IMR-90 (cell line): ENCODE measurements at regions not wholly inside any gene's neighbourhood (a gene's known extent, or its start where the extent isn't known, plus 50 kb on each side); places are given as distances from the start of the nearest gene placed in this dataset.

Experiments used
- ATAC-seq: fragments of 200-7000 bp; cut with Tn5 transposase; 2 replicates; pipeline ENCODE4 v1.9.1; 2020; ENCODE audit warnings: low read depth, mild to moderate bottlenecking, moderate library complexity
- BruUV-seq: library from RNA; stranded (reverse); fragments of 400-500 nt; replicated peaks from 2 replicates; lab custom pipeline; 2021; lab: Mats Ljungman, UMichigan
- CTCF ChIA-PET: fragments of 300-600 bp; formaldehyde crosslinking; extraction: SDS; loops from one replicate; lab custom pipeline; 2021; ENCODE audit warnings: antibody characterized with exemption; lab: Yijun Ruan, JAX
- POLR2A ChIA-PET: fragments of 300-600 bp; sonication (Branson Sonifier 250); formaldehyde crosslinking; loops from one replicate; lab custom pipeline; 2022; ENCODE audit warnings: antibody characterized with exemption; ENCODE audit not compliant: unreplicated experiment; lab: Charles Lee
- DNase-seq: peaks from one replicate; pipeline ENCODE4 v3.0.0; 2013
- H2AFZ ChIP-seq: replicated peaks from 2 replicates; pipeline ENCODE3; 2013; ENCODE audit warnings: low read length, mild to moderate bottlenecking; ENCODE audit not compliant: poor library complexity
- H2AK5ac ChIP-seq: 2 replicates; pipeline ENCODE4 v1.6.1; 2013; ENCODE audit warnings: low read depth, low read length, inconsistent platforms
- H2AK9ac ChIP-seq: replicated peaks from 2 replicates; pipeline ENCODE3; 2013; ENCODE audit warnings: mild to moderate bottlenecking, low read depth, low read length, moderate library complexity; ENCODE audit not compliant: poor library complexity
- H2BK120ac ChIP-seq: 2 replicates; pipeline ENCODE4 v1.6.1; 2013; ENCODE audit warnings: low read depth, low read length, inconsistent platforms
- H2BK15ac ChIP-seq: 3 replicates; pipeline ENCODE4 v1.6.1; 2013; ENCODE audit warnings: low read depth, low read length, inconsistent platforms
- H2BK20ac ChIP-seq: 2 replicates; pipeline ENCODE4 v1.6.1; 2013; ENCODE audit warnings: low read depth, mild to moderate bottlenecking, inconsistent platforms, low read length, moderate library complexity
- H2BK5ac ChIP-seq: 2 replicates; pipeline ENCODE4 v1.6.1; 2013; ENCODE audit warnings: mild to moderate bottlenecking, low read depth, low read length, inconsistent platforms; ENCODE audit not compliant: poor library complexity, severe bottlenecking
- H3K14ac ChIP-seq: replicated peaks from 2 replicates; pipeline ENCODE4 v1.6.1; 2013; ENCODE audit warnings: low read depth, low read length, inconsistent platforms
- H3K18ac ChIP-seq: 2 replicates; pipeline ENCODE4 v1.6.1; 2013; ENCODE audit warnings: low read depth, low read length, control low read depth
- H3K23ac ChIP-seq: 2 replicates; pipeline ENCODE4 v1.6.1; 2013; ENCODE audit warnings: low read depth, low read length, inconsistent platforms
- H3K27ac ChIP-seq: 2 replicates; pipeline ENCODE4 v1.5.1; 2013; ENCODE audit warnings: mild to moderate bottlenecking, control low read depth, low read length; ENCODE audit not compliant: insufficient read depth
- H3K27me3 ChIP-seq: 2 replicates; pipeline ENCODE4 v1.6.1; 2013; ENCODE audit warnings: low read length; ENCODE audit not compliant: control insufficient read depth, insufficient read depth
- H3K36me3 ChIP-seq: 2 replicates; pipeline ENCODE4 v1.6.1; 2013; ENCODE audit warnings: low read length, mixed read lengths; ENCODE audit not compliant: control insufficient read depth, insufficient read depth
- H3K4ac ChIP-seq: 2 replicates; pipeline ENCODE4 v1.6.1; 2013; ENCODE audit warnings: low read depth, low read length, inconsistent platforms
- H3K4me1 ChIP-seq: 2 replicates; pipeline ENCODE4 v1.6.1; 2013; ENCODE audit warnings: low read length, mixed read lengths; ENCODE audit not compliant: control insufficient read depth, insufficient read depth
- H3K4me2 ChIP-seq: 2 replicates; pipeline ENCODE4 v1.6.1; 2013; ENCODE audit warnings: low read depth, mild to moderate bottlenecking, control low read depth, low read length, moderate library complexity
- H3K4me3 ChIP-seq: 2 replicates; pipeline ENCODE4 v1.5.1; 2013; ENCODE audit warnings: low read depth, mild to moderate bottlenecking, control low read depth, low read length, moderate library complexity; ENCODE audit not compliant: insufficient read depth
- H3K56ac ChIP-seq: 2 replicates; pipeline ENCODE4 v1.6.1; 2013; ENCODE audit warnings: low read length, inconsistent platforms; ENCODE audit not compliant: insufficient read depth; ENCODE audit errors: extremely low read depth
- H3K79me1 ChIP-seq, 2 experiments: 2 replicates each; pipeline ENCODE4 v1.6.1; 2013; ENCODE audit warnings: low read length in 2 of 2, inconsistent platforms in 1 of 2, low read depth in 1 of 2
- H3K9ac ChIP-seq: 2 replicates; pipeline ENCODE4 v1.6.1; 2013; ENCODE audit warnings: low read depth, low read length, control low read depth
- H3K9me1 ChIP-seq: 2 replicates; pipeline ENCODE4 v1.6.1; 2013; ENCODE audit warnings: low read length, inconsistent platforms; ENCODE audit not compliant: insufficient read depth
- H3K9me3 ChIP-seq: 2 replicates; pipeline ENCODE4 v1.6.1; 2013; ENCODE audit warnings: low read length; ENCODE audit not compliant: control insufficient read depth, insufficient read depth
- H4K20me1 ChIP-seq: 2 replicates; pipeline ENCODE4 v1.6.1; 2013; ENCODE audit warnings: low read length, inconsistent platforms; ENCODE audit not compliant: insufficient read depth
- H4K5ac ChIP-seq: 2 replicates; pipeline ENCODE4 v1.6.1; 2013; ENCODE audit warnings: mild to moderate bottlenecking, low read depth, low read length, control low read depth
- H4K8ac ChIP-seq, 2 experiments: 2 replicates each; pipeline ENCODE4 v1.6.1; 2013; ENCODE audit warnings: low read depth in 2 of 2, low read length in 2 of 2, control low read depth in 1 of 2, inconsistent platforms in 1 of 2
- H4K91ac ChIP-seq: 2 replicates; pipeline ENCODE4 v1.6.1; 2013; ENCODE audit warnings: low read depth, low read length, inconsistent platforms; ENCODE audit not compliant: insufficient read depth
- BHLHE40 ChIP-seq: fragments of 150-350 bp; IDR thresholded peaks from 2 replicates; pipeline ENCODE4 v1.6.1; 2016; ENCODE audit warnings: mild to moderate bottlenecking, low read depth, low read length
- CEBPB ChIP-seq: IDR thresholded peaks from 2 replicates; pipeline ENCODE4 v1.6.1; 2012; ENCODE audit warnings: low read depth, low read length, improper control_type of control experiment
- FOS ChIP-seq: fragments of 150-350 bp; IDR thresholded peaks from 2 replicates; pipeline ENCODE4 v1.6.1; 2016; ENCODE audit warnings: low read depth, low read length
- MAFK ChIP-seq: IDR thresholded peaks from 2 replicates; pipeline ENCODE4 v1.6.1; 2012; ENCODE audit warnings: low read depth, low read length, improper control_type of control experiment
- MAZ ChIP-seq: IDR thresholded peaks from 2 replicates; pipeline ENCODE4 v1.6.1; 2012; ENCODE audit warnings: low read depth, mild to moderate bottlenecking, low read length, improper control_type of control experiment, moderate library complexity, borderline replicate concordance
- MXI1 ChIP-seq: IDR thresholded peaks from 2 replicates; pipeline ENCODE4 v1.6.1; 2012; ENCODE audit warnings: low read depth, mild to moderate bottlenecking, low read length, moderate library complexity, borderline replicate concordance
- NFE2L2 ChIP-seq: fragments of 150-350 bp; IDR thresholded peaks from 2 replicates; pipeline ENCODE4 v1.6.1; 2016; ENCODE audit warnings: low read depth, mild to moderate bottlenecking, low read length
- POLR2A ChIP-seq: IDR thresholded peaks from 2 replicates; pipeline ENCODE4 v1.6.1; 2012; ENCODE audit warnings: mild to moderate bottlenecking, low read depth, low read length
- RAD21 ChIP-seq: IDR thresholded peaks from 2 replicates; pipeline ENCODE4 v1.6.1; 2012; ENCODE audit warnings: low read length, improper control_type of control experiment
- RCOR1 ChIP-seq: IDR thresholded peaks from 2 replicates; pipeline ENCODE4 v1.6.1; 2012; ENCODE audit warnings: mild to moderate bottlenecking, low read length, improper control_type of control experiment; ENCODE audit not compliant: insufficient replicate concordance
- RFX5 ChIP-seq: IDR thresholded peaks from 2 replicates; pipeline ENCODE4 v1.8.0; 2012; ENCODE audit warnings: low read depth, mild to moderate bottlenecking, low read length, moderate library complexity
- WGBS, 2 experiments: methylation state at CpG; one replicate each; pipeline versions ENCODE4 v1.1.5 to v1.1.7; 2013; ENCODE audit warnings: missing lambda C conversion rate in 2 of 2; ENCODE audit not compliant: insufficient read length in 1 of 2; ENCODE audit errors: extremely low coverage in 2 of 2; 5-methylcytosine and 5-hydroxymethylcytosine counted together
- dilution Hi-C: fragments of 300-500 bp; cut with HindIII; formaldehyde crosslinking; loops from one replicate; pipeline ENCODE4 v1.14.3; 2018; ENCODE audit warnings: low sequenced_read_pairs; ENCODE audit not compliant: unreplicated experiment
- in situ Hi-C: fragments of 300-500 bp; cut with MboI; formaldehyde crosslinking; loops from 3 replicates; pipeline ENCODE4 v1.14.3; 2019; ENCODE audit warnings: low sequenced_read_pairs, inconsistent platforms, mixed read lengths
- intact Hi-C: fragments of 100-400 bp; cut with micrococcal nuclease; formaldehyde crosslinking; loops from 2 replicates; pipeline ENCODE4 v1.10.0; 2022
- TF ChIP-seq, protein P1 (sequence below): fragments of 150-350 bp; IDR thresholded peaks from 2 replicates; pipeline ENCODE4 v1.6.1; 2016; ENCODE audit warnings: low read depth, mild to moderate bottlenecking, low read length, moderate library complexity, borderline replicate concordance
- TF ChIP-seq, protein P2 (sequence below): conservative IDR thresholded peaks from 2 replicates; pipeline ENCODE4 v1.5.1; 2012; ENCODE audit warnings: mild to moderate bottlenecking, low read depth, low read length, improper control_type of control experiment
- TF ChIP-seq, protein P3 (sequence below): fragments of 150-350 bp; IDR thresholded peaks from 2 replicates; pipeline ENCODE4 v1.6.1; 2017; ENCODE audit warnings: mild to moderate bottlenecking, antibody characterized with exemption, low read length, low read depth

DNA sequence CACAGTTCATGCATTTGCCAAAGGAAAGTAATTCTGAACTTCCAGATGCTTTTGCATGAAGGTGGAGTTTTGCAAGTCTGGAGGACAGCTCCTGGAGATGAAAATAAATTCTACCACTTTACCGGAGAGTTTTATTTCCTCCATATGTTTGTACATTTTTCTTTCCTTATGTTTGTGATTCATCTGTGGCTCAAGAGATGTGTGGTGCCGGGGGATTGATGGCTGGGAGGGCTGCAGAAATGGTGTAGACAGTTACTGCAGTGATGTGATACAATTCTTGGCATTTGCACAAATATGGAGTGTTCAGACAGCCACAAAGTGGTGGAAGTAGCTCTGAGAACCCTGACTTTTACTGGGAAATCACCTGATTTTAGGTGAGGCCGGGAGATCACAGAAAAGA lies 58.5 kb upstream of the ASB17 start:
- ChIA-PET CTCF (interaction anchor here (0.7 kb wide), 1 partner anchor 146 kb away, joined by 7 read pairs; no protein-coding TSS in a partner anchor), POLR2A (no interaction called here)
- H2AK9ac ChIP-seq, result no peak overlapping the region
- H2BK15ac ChIP-seq, result no peak overlapping the region
- no peak overlapping the region for H3K9ac ChIP-seq
- no peak overlapping the region for H3K23ac ChIP-seq
- 40% methylated on average over 1 of the region's 3 CpGs; no CpG with 5 or more reads in 1 of the 2 experiments for WGBS, 2 experiments
- no peaks in the 10 kb centered on the region for H4K20me1 ChIP-seq
- H3K18ac ChIP-seq, result no peak overlapping the region
- no peak overlapping the region for H3K4me2 ChIP-seq
- ATAC-seq (no peak), DNase-seq (no peak)
- H3K27ac ChIP-seq, result no peak overlapping the region
- no peaks in the 10 kb centered on the region for H3K36me3 ChIP-seq
- no peak overlapping the region for H2AFZ ChIP-seq
- H3K4me3 ChIP-seq, result no peak overlapping the region
- BruUV-seq, result no TSS peak
- dilution Hi-C loops (no loop called here), intact Hi-C loops (loop anchor here (1.0 to 5.0 kb wide), 5 partner anchors 82 to 1137 kb away; partner anchors contain the start of gene ST6GALNAC3), in situ Hi-C loops (no loop called here)
- no peaks in the 10 kb centered on the region for H3K9me1 ChIP-seq
- no peak overlapping the region for H4K91ac ChIP-seq
- H3K56ac ChIP-seq, result no peak overlapping the region
- no peaks in the 10 kb centered on the region for H3K9me3 ChIP-seq
- no peak overlapping the region for H2BK20ac ChIP-seq
- peaks cover 2% of the 10 kb centered on the region; the same call in 1 of the 2 replicates for H3K27me3 ChIP-seq
- H2BK5ac ChIP-seq, result no peak overlapping the region
- H3K4ac ChIP-seq, result no peak overlapping the region
- H3K4me1 ChIP-seq, result no peaks in the 10 kb centered on the region
- no peak overlapping the region for H4K5ac ChIP-seq
- H4K8ac ChIP-seq, result no peak overlapping the region
- H3K14ac ChIP-seq, result no peak overlapping the region
- TF ChIP-seq NFE2L2 (no peak), CEBPB (no peak), RFX5 (no peak), RAD21 (no peak), RCOR1 (no peak), MAFK (no peak), MAZ (no peak), FOS (no peak), BHLHE40 (no peak), MXI1 (no peak), POLR2A (no peak)
- TF ChIP-seq, protein P1, sequence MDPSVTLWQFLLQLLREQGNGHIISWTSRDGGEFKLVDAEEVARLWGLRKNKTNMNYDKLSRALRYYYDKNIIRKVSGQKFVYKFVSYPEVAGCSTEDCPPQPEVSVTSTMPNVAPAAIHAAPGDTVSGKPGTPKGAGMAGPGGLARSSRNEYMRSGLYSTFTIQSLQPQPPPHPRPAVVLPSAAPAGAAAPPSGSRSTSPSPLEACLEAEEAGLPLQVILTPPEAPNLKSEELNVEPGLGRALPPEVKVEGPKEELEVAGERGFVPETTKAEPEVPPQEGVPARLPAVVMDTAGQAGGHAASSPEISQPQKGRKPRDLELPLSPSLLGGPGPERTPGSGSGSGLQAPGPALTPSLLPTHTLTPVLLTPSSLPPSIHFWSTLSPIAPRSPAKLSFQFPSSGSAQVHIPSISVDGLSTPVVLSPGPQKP, result no peak
- TF ChIP-seq, protein P2, sequence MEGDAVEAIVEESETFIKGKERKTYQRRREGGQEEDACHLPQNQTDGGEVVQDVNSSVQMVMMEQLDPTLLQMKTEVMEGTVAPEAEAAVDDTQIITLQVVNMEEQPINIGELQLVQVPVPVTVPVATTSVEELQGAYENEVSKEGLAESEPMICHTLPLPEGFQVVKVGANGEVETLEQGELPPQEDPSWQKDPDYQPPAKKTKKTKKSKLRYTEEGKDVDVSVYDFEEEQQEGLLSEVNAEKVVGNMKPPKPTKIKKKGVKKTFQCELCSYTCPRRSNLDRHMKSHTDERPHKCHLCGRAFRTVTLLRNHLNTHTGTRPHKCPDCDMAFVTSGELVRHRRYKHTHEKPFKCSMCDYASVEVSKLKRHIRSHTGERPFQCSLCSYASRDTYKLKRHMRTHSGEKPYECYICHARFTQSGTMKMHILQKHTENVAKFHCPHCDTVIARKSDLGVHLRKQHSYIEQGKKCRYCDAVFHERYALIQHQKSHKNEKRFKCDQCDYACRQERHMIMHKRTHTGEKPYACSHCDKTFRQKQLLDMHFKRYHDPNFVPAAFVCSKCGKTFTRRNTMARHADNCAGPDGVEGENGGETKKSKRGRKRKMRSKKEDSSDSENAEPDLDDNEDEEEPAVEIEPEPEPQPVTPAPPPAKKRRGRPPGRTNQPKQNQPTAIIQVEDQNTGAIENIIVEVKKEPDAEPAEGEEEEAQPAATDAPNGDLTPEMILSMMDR, result no peak
- TF ChIP-seq, protein P3, sequence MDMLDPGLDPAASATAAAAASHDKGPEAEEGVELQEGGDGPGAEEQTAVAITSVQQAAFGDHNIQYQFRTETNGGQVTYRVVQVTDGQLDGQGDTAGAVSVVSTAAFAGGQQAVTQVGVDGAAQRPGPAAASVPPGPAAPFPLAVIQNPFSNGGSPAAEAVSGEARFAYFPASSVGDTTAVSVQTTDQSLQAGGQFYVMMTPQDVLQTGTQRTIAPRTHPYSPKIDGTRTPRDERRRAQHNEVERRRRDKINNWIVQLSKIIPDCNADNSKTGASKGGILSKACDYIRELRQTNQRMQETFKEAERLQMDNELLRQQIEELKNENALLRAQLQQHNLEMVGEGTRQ, result no peak
- no peaks in the 10 kb centered on the region for H3K79me1 ChIP-seq
- no peak overlapping the region for H2AK5ac ChIP-seq
- no peak overlapping the region for H2BK120ac ChIP-seq
